GM21786 (cell line): ENCODE measurements at regions not wholly inside any gene's neighbourhood (a gene's known extent, or its start where the extent isn't known, plus 50 kb on each side); places are given as distances from the start of the nearest gene placed in this dataset.

Source experiments
- ATAC-seq: cut with Tn5 transposase; IDR thresholded peaks from one replicate; pipeline ENCODE4 v1.9.1; 2021; ENCODE audit not compliant: unreplicated experiment

- ATAC-seq: no peak
These were observed 306.9 kb downstream of the FGFR2 start for GRCh38 chr10:121291376-121291775.

GRCh38 chr10:121291823-121292222, 306.4 kb downstream of the FGFR2 start:
- ATAC-seq: no peak

- ATAC-seq: no peak
These were observed 305.9 kb downstream of the FGFR2 start for GRCh38 chr10:121292321-121292720.

GRCh38 chr10:121293110-121293509, 305.1 kb downstream of the FGFR2 start:
- ATAC-seq: no peak

- ATAC-seq: no peak
These were observed 303.6 kb downstream of the FGFR2 start for GRCh38 chr10:121294630-121295029.

GRCh38 chr10:121296378-121296777, 301.9 kb downstream of the FGFR2 start:
- no peak for ATAC-seq

- no peak for ATAC-seq
These were observed 301.2 kb downstream of the FGFR2 start for GRCh38 chr10:121296881-121297585.

- ATAC-seq: no peak
These were observed 297.5 kb downstream of the FGFR2 start for GRCh38 chr10:121300723-121301122.

GRCh38 chr10:121302541-121303180, 295.6 kb downstream of the FGFR2 start:
- ATAC-seq: no peak

- no peak for ATAC-seq
These were observed 294.9 kb downstream of the FGFR2 start for GRCh38 chr10:121303287-121303890.

- no peak for ATAC-seq
These were observed 293.2 kb downstream of the FGFR2 start for GRCh38 chr10:121305066-121305465.

- ATAC-seq: no peak
These were observed 292.0 kb downstream of the FGFR2 start for GRCh38 chr10:121306159-121306673.

- no peak for ATAC-seq
These were observed 290.7 kb downstream of the FGFR2 start for GRCh38 chr10:121307411-121307980.

GRCh38 chr10:121308020-121308419, 290.2 kb downstream of the FGFR2 start:
- ATAC-seq: no peak

GRCh38 chr10:121309164-121309563, 289.1 kb downstream of the FGFR2 start:
- no peak for ATAC-seq

GRCh38 chr10:121310151-121310711, 288.0 kb downstream of the FGFR2 start:
- ATAC-seq: no peak

- no peak for ATAC-seq
These were observed 286.3 kb downstream of the FGFR2 start for GRCh38 chr10:121311812-121312443.

- no peak for ATAC-seq
These were observed 285.7 kb downstream of the FGFR2 start for GRCh38 chr10:121312587-121312986.

GRCh38 chr10:121313119-121313875, 284.9 kb downstream of the FGFR2 start:
- no peak for ATAC-seq

GRCh38 chr10:121316432-121316831, 281.8 kb downstream of the FGFR2 start:
- no peak for ATAC-seq
